Muscle of arm (tissue), 1 donor: ENCODE measurements at regions not wholly inside any gene's neighbourhood (a gene's known extent, or its start where the extent isn't known, plus 50 kb on each side); places are given as distances from the start of the nearest gene placed in this dataset.

ENCODE experiments used
- DNase-seq: peaks from one replicate; pipeline ENCODE4 v3.0.0-alpha.2; 2013

GRCh38 chr18:59758106-59758505, 60.9 kb upstream of the CCBE1 start:
- no peak for DNase-seq

GRCh38 chr18:59752666-59753065, 55.4 kb upstream of the CCBE1 start:
- DNase-seq = no peak

GRCh38 chr18:59751186-59751585, 54.0 kb upstream of the CCBE1 start:
- DNase-seq = no peak

GRCh38 chr18:59748628-59749360, 51.6 kb upstream of the CCBE1 start:
- DNase-seq = no peak
